Esophagus muscularis mucosa (tissue), 4 donors: ENCODE measurements at regions not wholly inside any gene's neighbourhood (a gene's known extent, or its start where the extent isn't known, plus 50 kb on each side); places are given as distances from the start of the nearest gene placed in this dataset.

ENCODE experiments used
- DNase-seq: peaks from one replicate; pipeline ENCODE4 v3.0.0-alpha.2; 2017; ENCODE audit errors: extremely low spot score
- H3K27ac ChIP-seq, 4 donors: fragments of 200-600 bp; sonication (generic); replicated peaks in 1 of 4; 1 replicate in 3 of 4; 2 replicates in 1 of 4; pipeline ENCODE4 v1.5.1; 2016 to 2019; ENCODE audit warnings: mild to moderate bottlenecking in 1 of 4
- H3K27me3 ChIP-seq, 4 donors: fragments of 200-600 bp; sonication (generic); one replicate each; pipeline versions ENCODE4 v1.5.1 to v1.6.0; 2016 to 2019
- H3K36me3 ChIP-seq, 4 donors: fragments of 200-600 bp; sonication (generic); one replicate each; pipeline ENCODE4 v1.5.1; 2016 to 2019
- H3K4me1 ChIP-seq, 4 donors: fragments of 200-600 bp; sonication (generic); one replicate each; pipeline ENCODE4 v1.5.1; 2016 to 2019
- H3K4me3 ChIP-seq, 4 donors: fragments of 200-600 bp; sonication (generic); 1 replicate in 2 of 4; 2 replicates in 2 of 4; pipeline ENCODE4 v1.5.1; 2016 to 2019; ENCODE audit warnings: mild to moderate bottlenecking in 4 of 4, moderate library complexity in 1 of 4
- H3K9me3 ChIP-seq, 4 donors: fragments of 200-600 bp; sonication (generic); 1 replicate in 3 of 4; 2 replicates in 1 of 4; pipeline ENCODE4 v1.5.1; 2016 to 2019
- EP300 ChIP-seq: sonication (generic); formaldehyde crosslinking; IDR thresholded peaks from one replicate; pipeline ENCODE4 v1.6.1; 2017; ENCODE audit warnings: antibody characterized with exemption
- POLR2A ChIP-seq: fragments of 450-650 bp; IDR thresholded peaks from one replicate; pipeline ENCODE4 v1.6.1; 2017; ENCODE audit warnings: antibody characterized with exemption, moderate library complexity, mild to moderate bottlenecking, low read depth
- POLR2AphosphoS5 ChIP-seq, 2 donors: sonication (generic); formaldehyde crosslinking; IDR thresholded peaks; one replicate each; pipeline ENCODE4 v1.6.1; 2017; ENCODE audit warnings: antibody characterized with exemption in 2 of 2
- WGBS: methylation state at CpG from one replicate; pipeline ENCODE4 v1.1.5; 2018; 5-methylcytosine and 5-hydroxymethylcytosine counted together
- intact Hi-C: fragments of 100-400 bp; cut with DNase I; formaldehyde crosslinking; loops from one replicate; pipeline ENCODE4 v1.15.1; 2023
- TF ChIP-seq, protein P1 (sequence below), 3 experiments: fragments of 200-600 bp in 2 of 3; fragments of 450-650 bp in 1 of 3; sonication (generic) in 2 of 3; IDR thresholded peaks; one replicate each; pipeline ENCODE4 v1.5.1; 2017 to 2019; ENCODE audit warnings: antibody characterized with exemption in 3 of 3, mild to moderate bottlenecking in 2 of 3, moderate library complexity in 1 of 3

DNA sequence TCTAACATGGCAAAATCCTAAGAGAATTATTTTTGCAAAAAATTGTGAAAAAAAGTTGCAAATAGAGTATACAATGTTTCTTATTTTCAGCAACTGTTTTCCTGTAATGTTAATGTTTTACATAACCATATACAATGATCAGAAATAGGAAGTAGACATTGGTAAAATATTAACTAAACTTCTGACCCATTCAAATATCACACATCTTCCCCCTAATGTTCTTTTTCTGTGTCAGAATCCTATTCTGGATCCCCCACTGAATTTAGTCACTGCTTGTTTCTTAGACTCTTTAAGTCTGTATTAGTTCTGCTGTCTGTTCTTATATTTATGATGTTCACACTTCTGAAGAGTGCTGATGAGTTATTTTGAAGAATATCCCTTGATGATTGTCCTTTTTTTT, 62.0 kb downstream of the HFE start:
- Histone ChIP-seq H3K9me3 (no peaks in the 10 kb centered on the region), H3K27ac (no peak overlapping the region), H3K36me3 (no peaks in the 10 kb centered on the region), H3K4me3 (no peak overlapping the region), H3K4me1 (no peaks in the 10 kb centered on the region), H3K27me3 (no peaks in the 10 kb centered on the region)
- no peak for TF ChIP-seq POLR2A
- TF ChIP-seq, protein P1, sequence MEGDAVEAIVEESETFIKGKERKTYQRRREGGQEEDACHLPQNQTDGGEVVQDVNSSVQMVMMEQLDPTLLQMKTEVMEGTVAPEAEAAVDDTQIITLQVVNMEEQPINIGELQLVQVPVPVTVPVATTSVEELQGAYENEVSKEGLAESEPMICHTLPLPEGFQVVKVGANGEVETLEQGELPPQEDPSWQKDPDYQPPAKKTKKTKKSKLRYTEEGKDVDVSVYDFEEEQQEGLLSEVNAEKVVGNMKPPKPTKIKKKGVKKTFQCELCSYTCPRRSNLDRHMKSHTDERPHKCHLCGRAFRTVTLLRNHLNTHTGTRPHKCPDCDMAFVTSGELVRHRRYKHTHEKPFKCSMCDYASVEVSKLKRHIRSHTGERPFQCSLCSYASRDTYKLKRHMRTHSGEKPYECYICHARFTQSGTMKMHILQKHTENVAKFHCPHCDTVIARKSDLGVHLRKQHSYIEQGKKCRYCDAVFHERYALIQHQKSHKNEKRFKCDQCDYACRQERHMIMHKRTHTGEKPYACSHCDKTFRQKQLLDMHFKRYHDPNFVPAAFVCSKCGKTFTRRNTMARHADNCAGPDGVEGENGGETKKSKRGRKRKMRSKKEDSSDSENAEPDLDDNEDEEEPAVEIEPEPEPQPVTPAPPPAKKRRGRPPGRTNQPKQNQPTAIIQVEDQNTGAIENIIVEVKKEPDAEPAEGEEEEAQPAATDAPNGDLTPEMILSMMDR (IDR thresholded peaks at IDR 0.05) = no peak
- TF ChIP-seq POLR2AphosphoS5 (IDR thresholded peaks at IDR 0.05) = no peak
- TF ChIP-seq EP300 = no peak
- intact Hi-C loops = no loop called here
- no peak for DNase-seq

- no peak overlapping the region for H3K27ac ChIP-seq
- intact Hi-C loops = loop anchor here (10.0 kb wide), 1 partner anchor 48 kb away; a partner anchor contains a TSS
Observed at GRCh38 chr6:26152226-26153101, 65.2 kb downstream of the HFE start.

GRCh38 chr6:26155061-26155930, 68.1 kb downstream of the HFE start:
- H3K36me3 ChIP-seq = no peaks in the 10 kb centered on the region
- H3K9me3 ChIP-seq = no peaks in the 10 kb centered on the region
- peak overlapping the region; percentile 93 to 98 (median 94) for H3K27ac ChIP-seq
- DNase-seq = no peak
- WGBS = 30% methylated on average over 9 of the region's 9 CpGs
- intact Hi-C loops = loop anchor here (5.0 to 10.0 kb wide), 2 partner anchors 50 to 123 kb away; a partner anchor contains a TSS
- H3K27me3 ChIP-seq = no peaks in the 10 kb centered on the region
- H3K4me3 ChIP-seq = peak overlapping the region; percentile 59 to 85 (median 74)
- H3K4me1 ChIP-seq = peaks cover 17 to 35% (median 29%) of the 10 kb centered on the region in 4 donors
- no peak for TF ChIP-seq POLR2A
- TF ChIP-seq EP300 = no peak
- TF ChIP-seq, protein P1 (IDR thresholded peaks at IDR 0.05) = no peak
- peak in 1 of 2 donors; percentile 51 for TF ChIP-seq POLR2AphosphoS5 (IDR thresholded peaks at IDR 0.05)

More at GRCh38 chr6:26152226-26153101, 65.2 kb downstream of the HFE start:
- TF ChIP-seq POLR2A (no peak), EP300 (no peak), POLR2AphosphoS5 (IDR thresholded peaks at IDR 0.05) (no peak)
- TF ChIP-seq, protein P1 (IDR thresholded peaks at IDR 0.05) = no peak
- no peak overlapping the region for H3K4me3 ChIP-seq
- DNase-seq = no peak
- H3K4me1 ChIP-seq = peaks cover 10 to 20% (median 16%) of the 10 kb centered on the region in 4 donors
- H3K36me3 ChIP-seq = no peaks in the 10 kb centered on the region
- no peaks in the 10 kb centered on the region for H3K9me3 ChIP-seq
- WGBS = 85% methylated on average over 6 of the region's 6 CpGs
- H3K27me3 ChIP-seq = no peaks in the 10 kb centered on the region

DNA sequence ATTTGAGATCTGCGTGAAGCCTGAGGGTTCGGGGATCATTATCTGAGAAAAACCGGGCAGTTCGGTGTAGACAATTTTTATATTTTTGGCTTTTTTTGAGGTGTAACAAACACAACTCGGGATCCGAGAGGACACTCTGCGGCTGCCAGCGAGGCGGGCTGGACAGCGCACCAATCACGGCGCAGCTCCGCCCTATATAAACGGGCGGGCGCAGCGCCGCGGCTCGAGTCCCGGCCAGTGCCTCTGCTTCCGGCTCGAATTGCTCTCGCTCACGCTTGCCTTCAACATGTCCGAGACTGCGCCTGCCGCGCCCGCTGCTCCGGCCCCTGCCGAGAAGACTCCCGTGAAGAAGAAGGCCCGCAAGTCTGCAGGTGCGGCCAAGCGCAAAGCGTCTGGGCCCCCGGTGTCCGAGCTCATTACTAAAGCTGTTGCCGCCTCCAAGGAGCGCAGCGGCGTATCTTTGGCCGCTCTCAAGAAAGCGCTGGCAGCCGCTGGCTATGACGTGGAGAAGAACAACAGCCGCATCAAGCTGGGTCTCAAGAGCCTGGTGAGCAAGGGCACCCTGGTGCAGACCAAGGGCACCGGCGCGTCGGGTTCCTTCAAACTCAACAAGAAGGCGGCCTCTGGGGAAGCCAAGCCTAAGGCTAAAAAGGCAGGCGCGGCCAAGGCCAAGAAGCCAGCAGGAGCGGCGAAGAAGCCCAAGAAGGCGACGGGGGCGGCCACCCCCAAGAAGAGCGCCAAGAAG, 69.0 kb downstream of the HFE start:
- peak overlapping the region; percentile 59 to 85 (median 74) for H3K4me3 ChIP-seq
- H3K27ac ChIP-seq = peak overlapping the region; percentile 93 to 98 (median 94)
- H3K36me3 ChIP-seq = no peaks in the 10 kb centered on the region
- H3K9me3 ChIP-seq = no peaks in the 10 kb centered on the region
- intact Hi-C loops = loop anchor here (1.0 to 10.0 kb wide), 3 partner anchors 31 to 124 kb away; a partner anchor contains a TSS
- H3K4me1 ChIP-seq = peaks cover 17 to 36% (median 30%) of the 10 kb centered on the region in 4 donors
- H3K27me3 ChIP-seq = no peaks in the 10 kb centered on the region
- TF ChIP-seq, protein P1 (IDR thresholded peaks at IDR 0.05) = no peak
- peak; percentile 100 for TF ChIP-seq POLR2AphosphoS5 (IDR thresholded peaks at IDR 0.05)
- peak; percentile 99 for TF ChIP-seq POLR2A
- TF ChIP-seq EP300 = no peak
- DNase-seq = peak; percentile 98
- WGBS = 0% methylated on average over 48 of the region's 61 CpGs
